IPS DF 19.7 (cell line): ENCODE measurements at regions not wholly inside any gene's neighbourhood (a gene's known extent, or its start where the extent isn't known, plus 50 kb on each side); places are given as distances from the start of the nearest gene placed in this dataset.

Experiments
- DNase-seq: peaks from one replicate; pipeline ENCODE4 v3.0.0-alpha.2; 2013; ENCODE audit warnings: low read depth, low spot score

DNA sequence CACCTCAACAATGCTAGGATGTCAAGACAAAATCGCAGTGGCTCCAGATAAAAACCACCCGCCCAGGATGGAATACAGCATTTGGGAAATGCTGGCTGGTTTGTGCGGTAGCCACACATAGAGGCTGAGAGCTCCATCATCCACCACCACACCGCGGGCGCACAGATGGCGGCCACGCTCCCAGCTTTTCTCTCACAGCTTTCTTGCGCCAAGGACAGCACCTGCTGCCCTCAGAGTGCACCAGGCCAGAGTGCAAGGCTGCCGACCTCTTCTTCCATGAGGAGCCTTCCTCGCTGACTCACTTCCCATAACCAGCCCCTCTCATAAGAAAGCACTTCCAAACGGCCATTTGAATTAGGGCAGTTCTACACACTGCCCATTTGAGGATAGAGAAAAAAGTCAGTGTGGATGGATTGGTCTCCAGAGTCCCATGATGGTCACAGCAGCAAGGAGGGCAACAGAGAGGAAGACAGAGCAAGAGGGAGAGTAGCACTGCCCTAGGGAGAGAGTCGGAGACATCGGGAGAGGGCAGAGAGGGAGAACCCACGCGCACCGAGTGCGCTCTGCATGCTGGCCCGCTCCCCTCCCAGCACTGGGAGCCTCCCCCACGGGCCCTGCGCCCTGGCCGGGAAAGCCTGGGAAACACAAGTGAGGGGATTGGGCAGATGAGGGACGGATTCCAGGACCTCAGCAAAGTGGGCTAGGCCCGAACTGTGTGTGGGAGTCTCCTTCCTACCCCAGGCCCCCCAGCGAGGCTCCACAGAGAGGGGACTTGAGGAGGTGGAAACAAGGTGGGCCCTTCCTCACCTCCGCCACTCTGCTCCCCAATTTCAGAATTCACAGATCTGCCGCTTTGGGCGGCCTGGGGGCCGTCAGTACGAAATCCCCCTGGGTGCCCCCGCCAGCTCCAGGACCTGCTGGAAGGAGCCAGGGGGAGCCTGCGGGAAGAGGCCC lies 156.9 kb downstream of the USP12 start:
- no peak for DNase-seq

DNA sequence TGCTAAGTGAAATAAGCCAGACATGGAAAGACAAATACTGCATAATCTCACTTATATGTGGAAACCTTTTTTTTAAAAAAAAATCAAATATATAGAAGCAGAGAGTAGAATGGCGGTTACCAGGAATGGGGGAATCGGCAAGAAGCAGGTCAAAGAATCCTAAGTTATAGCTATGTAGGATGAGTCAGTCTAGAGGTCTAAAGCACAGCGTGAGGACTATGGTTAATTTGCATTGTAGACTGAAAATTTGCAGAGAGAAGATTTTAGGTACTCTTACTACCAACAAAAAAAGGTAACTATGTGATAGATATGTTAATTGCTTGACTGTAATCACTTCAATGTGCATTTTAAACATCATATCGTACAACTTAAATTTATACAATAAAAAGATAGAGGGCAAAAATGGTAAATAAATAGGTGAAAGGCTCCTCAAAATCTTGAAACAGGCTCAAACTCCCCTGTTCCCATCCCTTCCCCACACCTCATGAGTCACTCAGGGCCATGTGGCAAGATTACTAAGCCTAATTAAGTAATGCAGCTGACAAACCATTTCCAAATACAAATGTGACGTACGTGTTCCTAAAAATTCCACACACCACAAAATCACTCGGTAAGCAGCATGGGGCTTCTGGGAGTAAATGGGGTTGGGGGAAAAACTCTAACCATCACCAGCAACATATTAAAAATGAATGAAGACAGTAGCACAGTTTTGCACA lies 159.0 kb downstream of the USP12 start:
- no peak for DNase-seq

DNA sequence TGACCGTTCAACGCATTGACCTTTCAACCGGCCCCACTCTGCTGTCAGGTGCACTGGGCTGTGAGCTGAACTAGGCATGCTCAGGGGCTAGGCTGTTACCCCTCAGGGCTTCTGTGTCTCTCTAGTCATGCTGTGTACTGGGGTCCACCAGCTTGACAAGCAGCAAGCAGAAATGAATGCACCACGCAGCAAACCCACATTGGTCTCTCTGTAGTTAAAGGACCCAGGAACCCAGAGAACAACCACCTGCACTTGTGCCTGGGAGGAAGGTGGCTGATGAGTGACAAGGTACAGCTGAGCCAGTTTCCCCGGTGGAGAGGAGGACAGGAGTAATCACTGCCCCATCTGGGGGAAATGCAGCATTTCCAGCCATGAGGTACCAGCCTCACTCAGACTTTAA lies 159.9 kb downstream of the USP12 start:
- DNase-seq: no peak

GRCh38 chr13:27008733-27009132 lies 162.9 kb downstream of the USP12 start:
- DNase-seq: no peak

GRCh38 chr13:27007166-27007565 lies 164.4 kb downstream of the USP12 start:
- DNase-seq: no peak

GRCh38 chr13:27006519-27007161 lies 165.0 kb downstream of the USP12 start:
- DNase-seq: no peak

DNA sequence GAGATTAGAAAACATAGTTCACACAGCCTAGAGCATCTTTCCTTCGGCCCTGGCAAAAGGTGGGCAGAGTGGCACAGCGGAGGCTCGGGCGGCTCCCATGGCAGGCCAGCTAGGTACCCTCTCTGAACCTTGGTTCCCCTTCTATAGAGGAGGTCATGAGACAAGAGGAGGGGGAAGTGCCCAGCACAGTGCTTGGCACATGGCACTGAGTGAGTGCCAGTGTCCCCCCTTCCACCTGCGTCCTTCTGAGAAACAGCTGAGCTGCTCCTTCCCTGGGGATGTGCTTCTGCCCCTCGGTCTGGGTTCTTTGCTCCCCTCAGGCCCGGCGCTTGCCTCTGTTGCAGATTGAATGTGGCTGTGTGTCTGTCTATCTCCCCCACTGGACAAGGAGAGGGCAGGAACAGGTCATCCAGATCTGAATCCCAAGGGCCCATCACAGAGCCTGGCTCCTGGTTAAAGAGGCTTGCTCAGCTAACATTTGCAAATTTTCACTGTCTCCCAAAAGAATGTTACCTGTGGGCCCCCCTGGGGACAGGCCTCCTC lies 165.6 kb downstream of the USP12 start:
- DNase-seq: no peak

DNA sequence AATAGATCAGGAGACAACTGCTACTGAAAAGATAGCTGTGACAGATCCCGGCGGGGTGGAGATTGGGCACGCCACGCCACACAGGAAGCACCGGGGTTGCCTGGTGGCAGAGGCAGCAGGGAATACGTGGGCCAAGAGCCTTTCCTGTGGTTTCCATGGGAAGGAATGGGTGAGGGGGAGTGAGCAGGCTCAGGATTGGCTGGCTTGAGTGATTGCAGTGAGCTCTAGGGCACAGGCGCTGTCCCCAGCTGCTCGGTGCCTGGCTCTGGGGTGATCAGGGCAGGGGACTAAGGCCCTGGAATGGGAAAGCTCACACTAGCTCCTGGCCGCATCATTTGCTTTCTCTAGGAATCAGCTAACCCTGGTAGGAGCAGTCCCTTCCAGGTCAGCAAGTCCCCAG lies 166.1 kb downstream of the USP12 start:
- DNase-seq: no peak

- DNase-seq: no peak
These were observed 166.7 kb downstream of the USP12 start for GRCh38 chr13:27004866-27005265.

- no peak for DNase-seq
These were observed 167.3 kb downstream of the USP12 start for GRCh38 chr13:27004326-27004725.

- no peak for DNase-seq
These were observed 169.9 kb downstream of the USP12 start for GRCh38 chr13:27001705-27002104.

DNA sequence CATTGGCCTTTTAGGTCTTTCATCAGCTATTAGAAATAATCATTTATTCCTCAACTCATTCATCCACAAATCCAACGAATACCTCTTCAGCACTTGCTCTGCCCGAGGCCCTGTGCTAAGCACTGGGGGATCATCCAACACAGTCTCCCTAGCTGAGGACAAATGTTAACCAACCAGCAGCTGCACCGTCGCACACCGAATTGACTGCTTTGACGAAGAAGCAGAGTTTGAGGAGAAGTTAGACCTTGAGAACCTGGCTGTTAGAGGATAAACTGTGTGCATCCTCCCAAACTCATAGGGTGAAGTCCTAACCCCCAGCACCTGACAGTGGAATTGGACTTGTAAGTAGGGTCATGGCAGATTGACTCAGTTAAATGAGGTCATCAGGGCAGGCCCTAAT lies 170.9 kb downstream of the USP12 start:
- DNase-seq: no peak

DNA sequence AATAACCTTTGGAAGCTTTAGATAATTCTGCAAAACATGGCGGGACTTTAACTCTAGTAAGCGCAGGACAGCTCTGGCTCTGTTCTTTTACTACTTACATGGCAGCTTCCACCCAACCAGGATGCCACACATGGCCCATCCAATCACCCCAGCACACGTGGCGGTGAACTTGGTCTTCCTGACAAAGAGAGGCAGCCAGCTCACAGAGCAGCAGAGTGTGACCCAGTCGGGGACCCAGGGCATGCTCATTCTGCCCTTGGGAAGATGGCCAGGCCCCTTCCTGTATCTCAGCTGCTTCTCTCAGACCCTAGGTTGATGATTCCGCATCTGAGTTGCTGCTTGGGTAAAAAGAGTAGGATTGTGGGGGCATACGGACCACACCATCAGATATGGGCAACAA lies 172.1 kb downstream of the USP12 start:
- DNase-seq: no peak

GRCh38 chr13:26998292-26998691 lies 173.3 kb downstream of the USP12 start:
- no peak for DNase-seq

DNA sequence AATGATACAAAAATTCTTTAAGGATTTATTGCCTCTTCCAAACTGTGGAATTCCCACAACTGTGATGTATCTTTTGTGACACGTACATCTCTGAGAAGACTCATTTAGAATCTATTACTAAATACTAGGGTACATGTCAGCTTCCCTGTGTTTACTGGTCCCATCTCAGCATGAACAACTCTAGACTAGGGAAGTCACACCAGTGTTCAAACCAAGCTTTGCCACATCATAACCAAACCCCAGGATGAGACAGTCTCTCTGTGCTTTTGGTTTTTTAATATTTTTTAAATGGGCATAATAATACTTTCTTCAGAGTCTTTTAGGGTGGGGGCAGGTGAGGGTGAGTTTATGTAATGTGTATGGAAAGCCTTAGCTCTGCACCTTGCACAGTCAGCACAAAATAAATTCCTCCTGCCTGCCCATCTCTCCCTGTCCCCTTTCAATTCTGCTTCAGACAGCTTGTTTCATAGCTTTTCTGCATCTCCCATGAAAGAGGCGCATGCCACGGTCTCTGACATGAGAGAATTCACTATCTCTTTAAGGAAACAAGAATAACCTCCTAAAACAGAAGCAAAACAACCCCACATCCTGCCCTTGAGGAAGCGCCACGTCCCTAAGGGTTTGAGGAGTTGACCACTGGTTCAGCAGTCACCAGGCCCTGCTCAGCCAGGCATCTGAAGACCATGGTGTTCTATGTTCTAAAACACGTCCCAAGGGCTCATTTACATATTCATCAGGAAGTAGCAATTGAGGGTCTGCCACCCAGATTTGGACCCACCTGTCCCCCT lies 174.5 kb downstream of the USP12 start:
- DNase-seq: no peak

DNA sequence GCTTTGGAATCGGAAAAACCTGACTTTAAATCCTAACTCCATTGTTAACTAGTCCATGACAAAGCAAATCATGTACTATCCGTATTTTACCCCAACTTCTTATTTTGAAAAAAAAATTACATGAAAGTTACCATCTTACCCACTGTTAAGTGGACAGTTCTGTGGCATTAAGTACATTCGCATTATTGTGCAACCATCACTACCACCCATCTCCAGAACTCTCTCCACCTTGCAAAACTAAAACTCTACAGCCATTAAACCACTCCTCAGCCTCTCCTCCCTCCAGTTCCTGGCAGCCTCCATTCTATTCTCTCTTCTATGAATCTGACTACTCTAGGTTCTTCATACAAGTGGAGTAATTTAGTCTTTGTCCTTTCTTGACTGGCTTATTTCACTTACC lies 176.5 kb downstream of the USP12 start:
- no peak for DNase-seq

GRCh38 chr13:26993780-26994179 lies 177.8 kb downstream of the USP12 start:
- no peak for DNase-seq

GRCh38 chr13:26992951-26993719 lies 178.5 kb downstream of the USP12 start:
- no peak for DNase-seq

DNA sequence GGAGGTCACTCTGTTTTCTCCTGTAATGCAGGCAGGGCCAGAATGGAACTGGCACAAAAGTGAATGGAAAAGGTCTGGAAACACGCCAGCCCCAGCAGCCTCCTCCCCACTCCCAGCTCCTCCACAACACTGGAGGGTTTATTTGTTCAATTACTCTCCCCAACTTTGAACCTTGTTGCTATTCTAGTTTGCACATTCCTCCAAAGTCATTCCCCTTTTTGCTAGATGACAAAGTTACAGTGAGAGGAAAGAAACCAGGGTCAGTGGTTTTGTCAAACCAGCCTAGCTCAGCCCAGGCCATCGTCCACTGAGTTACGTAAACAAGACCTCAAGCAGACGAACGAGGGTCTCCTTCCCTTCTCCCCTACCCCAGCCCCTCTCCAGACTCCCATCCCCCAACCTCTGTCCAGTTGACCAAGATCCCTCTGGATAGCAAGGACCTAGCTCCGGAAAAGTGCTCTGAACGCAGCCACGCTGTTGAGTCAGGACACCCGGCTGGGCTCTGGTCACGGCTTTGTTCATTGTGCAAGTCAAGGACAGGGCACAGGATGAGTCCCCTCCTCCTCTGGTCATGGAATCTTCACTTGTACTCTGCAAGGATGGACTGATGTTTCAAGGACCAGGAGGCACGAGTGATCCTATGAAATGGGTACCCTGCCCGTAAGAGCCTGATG lies 180.0 kb downstream of the USP12 start:
- DNase-seq: no peak
